Neural progenitor cell (in vitro differentiated cells): ENCODE measurements at regions not wholly inside any gene's neighbourhood (a gene's known extent, or its start where the extent isn't known, plus 50 kb on each side); places are given as distances from the start of the nearest gene placed in this dataset.

ENCODE experiments used
- DNase-seq: peaks from one replicate; pipeline ENCODE4 v3.0.0-alpha.2; 2016; ENCODE audit warnings: low spot score
- H2AFZ ChIP-seq: fragments of 200-600 bp; sonication (generic); replicated peaks from 2 replicates; pipeline ENCODE4 v1.6.1; 2016; ENCODE audit warnings: antibody characterized with exemption
- H3F3A ChIP-seq: fragments of 200-600 bp; sonication (generic); 2 replicates; pipeline ENCODE4 v1.6.1; 2016; ENCODE audit warnings: antibody characterized with exemption, low read depth
- H3K27ac ChIP-seq: fragments of 200-600 bp; sonication (generic); 2 replicates; pipeline ENCODE4 v1.5.1; 2016; ENCODE audit warnings: mild to moderate bottlenecking
- H3K27me3 ChIP-seq: fragments of 200-600 bp; sonication (generic); 2 replicates; pipeline ENCODE4 v1.6.1; 2016; ENCODE audit warnings: mild to moderate bottlenecking, moderate library complexity
- H3K36me3 ChIP-seq: fragments of 200-600 bp; sonication (generic); 2 replicates; pipeline ENCODE4 v1.5.1; 2016
- H3K4me1 ChIP-seq: fragments of 200-600 bp; sonication (generic); 2 replicates; pipeline ENCODE4 v1.6.1; 2016; ENCODE audit warnings: mixed run types
- H3K4me2 ChIP-seq: fragments of 200-600 bp; sonication (generic); 2 replicates; pipeline ENCODE4 v1.6.1; 2016
- H3K4me3 ChIP-seq: fragments of 200-600 bp; sonication (generic); 2 replicates; pipeline ENCODE4 v1.5.1; 2016
- H3K79me2 ChIP-seq: fragments of 200-600 bp; sonication (generic); 2 replicates; pipeline ENCODE4 v1.6.1; 2016; ENCODE audit warnings: low read depth
- H3K9ac ChIP-seq: fragments of 200-600 bp; sonication (generic); 2 replicates; pipeline ENCODE4 v1.6.1; 2016
- H3K9me3 ChIP-seq: fragments of 200-600 bp; sonication (generic); 2 replicates; pipeline ENCODE4 v1.5.1; 2016; ENCODE audit warnings: low read depth
- H4K20me1 ChIP-seq: fragments of 200-600 bp; sonication (generic); 2 replicates; pipeline ENCODE4 v1.6.1; 2016; ENCODE audit warnings: low read depth
- H3K27ac Mint-ChIP-seq: 3 replicates; pipeline ENCODE4 v1.8.0; 2021; ENCODE audit warnings: mixed read lengths
- H3K27me3 Mint-ChIP-seq: 2 replicates; pipeline ENCODE4 v1.8.0; 2022; ENCODE audit warnings: low read depth, mild to moderate bottlenecking, inconsistent platforms, moderate library complexity, mixed read lengths; ENCODE audit not compliant: insufficient read depth
- H3K36me3 Mint-ChIP-seq: 3 replicates; pipeline ENCODE4 v1.8.0; 2021; ENCODE audit warnings: mixed read lengths
- H3K4me1 Mint-ChIP-seq: 3 replicates; pipeline ENCODE4 v1.8.0; 2021; ENCODE audit warnings: mixed read lengths
- H3K4me3 Mint-ChIP-seq: 3 replicates; pipeline ENCODE4 v1.8.0; 2021; ENCODE audit warnings: mild to moderate bottlenecking, moderate library complexity, mixed read lengths
- H3K9me3 Mint-ChIP-seq: 3 replicates; pipeline ENCODE4 v1.8.0; 2020; ENCODE audit warnings: mixed read lengths
- EZH2 ChIP-seq: fragments of 200-600 bp; sonication (generic); IDR thresholded peaks from 2 replicates; pipeline ENCODE4 v1.6.1; 2017; ENCODE audit warnings: antibody characterized with exemption, mild to moderate bottlenecking, moderate library complexity
- EZH2phosphoT487 ChIP-seq: fragments of 200-600 bp; sonication (generic); IDR thresholded peaks from 2 replicates; pipeline ENCODE4 v1.6.1; 2017; ENCODE audit warnings: antibody characterized with exemption
- TF ChIP-seq, protein P1 (sequence below): fragments of 200-600 bp; sonication (generic); IDR thresholded peaks from 2 replicates; pipeline ENCODE4 v1.5.1; 2017; ENCODE audit warnings: antibody characterized with exemption, mild to moderate bottlenecking

DNA sequence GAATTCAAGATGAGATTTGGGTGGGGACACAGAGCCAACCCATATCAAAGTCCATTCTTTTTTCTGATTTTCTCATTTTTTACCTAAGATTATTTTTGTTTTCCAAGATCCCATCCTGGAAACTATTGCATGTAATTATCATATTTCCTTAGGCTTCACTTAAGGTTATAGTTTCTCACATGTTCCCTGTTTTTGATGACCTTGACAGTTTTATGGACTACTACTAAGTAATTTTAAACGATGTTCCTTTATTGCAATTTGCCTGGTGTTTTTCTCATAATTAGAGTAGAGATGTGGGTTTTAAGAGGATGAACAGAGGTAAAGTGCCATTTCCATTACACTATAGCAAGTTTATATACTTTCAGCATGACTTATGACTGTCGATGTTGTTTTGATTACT, 795.1 kb downstream of the FAT4 start:
- H2AFZ ChIP-seq, result no peak overlapping the region
- no peaks in the 10 kb centered on the region for H3K4me1 ChIP-seq
- H3K9ac ChIP-seq, result no peak overlapping the region
- H3K79me2 ChIP-seq, result no peaks in the 10 kb centered on the region
- no peak overlapping the region for H3K4me3 ChIP-seq
- H3F3A ChIP-seq, result no peaks in the 10 kb centered on the region
- H3K36me3 ChIP-seq, result no peaks in the 10 kb centered on the region
- H3K36me3 Mint-ChIP-seq, result no peaks in the 10 kb centered on the region
- H3K4me2 ChIP-seq, result no peak overlapping the region
- H3K27ac Mint-ChIP-seq, result no peak overlapping the region
- H3K27me3 Mint-ChIP-seq, result peaks cover 3% of the 10 kb centered on the region
- no peak for TF ChIP-seq EZH2phosphoT487
- DNase-seq, result no peak
- no peaks in the 10 kb centered on the region for H4K20me1 ChIP-seq
- no peak overlapping the region for H3K27ac ChIP-seq
- H3K4me3 Mint-ChIP-seq, result no peak overlapping the region
- H3K9me3 ChIP-seq, result no peaks in the 10 kb centered on the region
- no peaks in the 10 kb centered on the region for H3K4me1 Mint-ChIP-seq
- H3K9me3 Mint-ChIP-seq, result peaks cover 10% of the 10 kb centered on the region
- H3K27me3 ChIP-seq, result no peaks in the 10 kb centered on the region

DNA sequence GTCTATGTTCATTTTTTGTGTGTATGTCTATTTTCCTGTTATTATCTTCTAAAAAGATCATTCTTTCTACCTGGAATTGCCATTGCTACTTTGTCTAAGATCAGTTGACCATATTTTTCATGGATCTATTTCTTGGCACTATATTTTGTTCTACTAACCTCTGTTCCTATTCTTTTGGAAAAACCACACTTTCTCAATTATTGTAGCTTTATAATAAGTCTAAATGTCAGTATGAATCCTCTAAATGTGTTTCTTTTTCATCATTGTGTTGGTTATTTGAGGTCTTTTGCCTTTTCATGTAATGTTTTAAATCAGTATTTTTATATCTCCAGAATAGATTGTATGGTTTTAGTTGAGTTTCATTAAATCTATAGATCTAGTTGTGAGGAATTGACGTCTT, 798.3 kb downstream of the FAT4 start:
- Histone ChIP-seq H3K4me1 (no peaks in the 10 kb centered on the region), H3K9me3 (no peaks in the 10 kb centered on the region), H4K20me1 (no peaks in the 10 kb centered on the region), H3F3A (no peaks in the 10 kb centered on the region), H3K9ac (no peak overlapping the region), H2AFZ (no peak overlapping the region), H3K36me3 (no peaks in the 10 kb centered on the region), H3K4me2 (no peak overlapping the region), H3K27ac (no peak overlapping the region), H3K4me3 (no peak overlapping the region), H3K79me2 (no peaks in the 10 kb centered on the region), H3K27me3 (no peaks in the 10 kb centered on the region)
- no peak overlapping the region for H3K27ac Mint-ChIP-seq
- TF ChIP-seq, protein P1, sequence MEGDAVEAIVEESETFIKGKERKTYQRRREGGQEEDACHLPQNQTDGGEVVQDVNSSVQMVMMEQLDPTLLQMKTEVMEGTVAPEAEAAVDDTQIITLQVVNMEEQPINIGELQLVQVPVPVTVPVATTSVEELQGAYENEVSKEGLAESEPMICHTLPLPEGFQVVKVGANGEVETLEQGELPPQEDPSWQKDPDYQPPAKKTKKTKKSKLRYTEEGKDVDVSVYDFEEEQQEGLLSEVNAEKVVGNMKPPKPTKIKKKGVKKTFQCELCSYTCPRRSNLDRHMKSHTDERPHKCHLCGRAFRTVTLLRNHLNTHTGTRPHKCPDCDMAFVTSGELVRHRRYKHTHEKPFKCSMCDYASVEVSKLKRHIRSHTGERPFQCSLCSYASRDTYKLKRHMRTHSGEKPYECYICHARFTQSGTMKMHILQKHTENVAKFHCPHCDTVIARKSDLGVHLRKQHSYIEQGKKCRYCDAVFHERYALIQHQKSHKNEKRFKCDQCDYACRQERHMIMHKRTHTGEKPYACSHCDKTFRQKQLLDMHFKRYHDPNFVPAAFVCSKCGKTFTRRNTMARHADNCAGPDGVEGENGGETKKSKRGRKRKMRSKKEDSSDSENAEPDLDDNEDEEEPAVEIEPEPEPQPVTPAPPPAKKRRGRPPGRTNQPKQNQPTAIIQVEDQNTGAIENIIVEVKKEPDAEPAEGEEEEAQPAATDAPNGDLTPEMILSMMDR, result no peak
- TF ChIP-seq EZH2phosphoT487 (no peak), EZH2 (no peak)
- H3K4me3 Mint-ChIP-seq, result no peak overlapping the region
- H3K4me1 Mint-ChIP-seq, result no peaks in the 10 kb centered on the region
- H3K36me3 Mint-ChIP-seq, result no peaks in the 10 kb centered on the region
- H3K9me3 Mint-ChIP-seq, result peaks cover 10% of the 10 kb centered on the region
- DNase-seq, result no peak
- peaks cover 3% of the 10 kb centered on the region for H3K27me3 Mint-ChIP-seq

DNA sequence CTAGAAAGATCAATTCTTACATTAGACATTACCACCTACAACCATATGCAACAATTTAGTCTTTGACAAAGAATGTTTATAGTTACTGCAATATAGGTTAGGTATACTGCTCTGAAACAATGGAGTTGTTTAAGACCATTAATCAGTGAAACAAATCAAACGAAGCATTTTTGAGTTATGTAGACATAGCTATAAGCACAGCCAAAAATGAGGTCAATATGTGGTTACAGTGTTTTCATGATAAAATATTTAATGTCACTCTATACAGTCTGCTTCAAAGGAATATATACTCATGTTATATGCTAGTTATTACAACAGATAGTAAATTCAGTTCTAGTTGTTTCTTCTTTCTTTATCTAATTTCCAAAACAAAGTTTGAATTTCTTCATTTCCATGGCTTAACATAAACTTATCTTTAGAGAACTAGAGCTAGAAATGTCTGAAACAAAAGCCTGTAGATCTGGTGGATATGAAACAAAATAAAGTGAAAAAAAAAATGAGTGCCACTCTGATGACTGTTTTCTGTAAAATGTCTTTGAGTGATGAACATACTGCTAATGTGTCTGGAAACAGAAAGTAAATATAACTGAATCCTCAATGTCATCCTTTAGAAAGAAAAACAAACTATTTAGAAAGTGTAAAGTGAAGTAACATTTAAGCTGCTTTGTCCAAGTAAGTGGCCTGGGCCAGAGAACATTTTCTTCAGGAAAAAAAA, 809.0 kb downstream of the FAT4 start:
- Histone ChIP-seq H2AFZ (no peak overlapping the region), H3K4me3 (no peak overlapping the region), H3K9me3 (no peaks in the 10 kb centered on the region), H3K27me3 (no peaks in the 10 kb centered on the region), H3K9ac (no peak overlapping the region), H3K27ac (no peak overlapping the region), H3K4me1 (no peaks in the 10 kb centered on the region), H3K79me2 (no peaks in the 10 kb centered on the region), H3F3A (no peaks in the 10 kb centered on the region), H4K20me1 (no peaks in the 10 kb centered on the region), H3K36me3 (no peaks in the 10 kb centered on the region), H3K4me2 (no peak overlapping the region)
- TF ChIP-seq EZH2 (no peak), EZH2phosphoT487 (no peak)
- TF ChIP-seq, protein P1, result no peak
- Mint-ChIP-seq H3K27me3 (no peaks in the 10 kb centered on the region), H3K9me3 (no peaks in the 10 kb centered on the region), H3K36me3 (no peaks in the 10 kb centered on the region), H3K27ac (no peak overlapping the region), H3K4me3 (no peak overlapping the region), H3K4me1 (no peaks in the 10 kb centered on the region)
- DNase-seq, result no peak

DNA sequence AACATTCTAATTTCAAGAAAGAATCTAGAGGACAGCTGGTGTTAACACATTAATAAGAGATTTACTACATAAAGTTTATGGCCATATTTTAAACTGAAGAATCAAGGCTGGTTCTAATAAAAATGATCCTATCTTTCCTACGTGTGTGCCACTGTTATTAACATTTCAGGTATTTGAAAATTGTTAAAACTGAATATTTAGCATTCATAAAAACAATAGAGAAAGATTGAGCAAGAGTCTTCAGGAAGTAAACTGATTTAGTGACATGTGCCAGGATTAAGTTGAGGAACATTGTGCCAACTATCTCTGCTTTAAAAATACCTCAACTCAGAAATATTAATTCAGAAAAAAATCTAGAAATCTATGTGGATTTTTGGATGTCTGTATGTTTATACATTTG, 810.1 kb downstream of the FAT4 start:
- no peak for DNase-seq
- Mint-ChIP-seq H3K9me3 (no peaks in the 10 kb centered on the region), H3K36me3 (no peaks in the 10 kb centered on the region), H3K27me3 (no peaks in the 10 kb centered on the region), H3K4me3 (no peak overlapping the region), H3K27ac (no peak overlapping the region), H3K4me1 (no peaks in the 10 kb centered on the region)
- Histone ChIP-seq H3K79me2 (no peaks in the 10 kb centered on the region), H3K27ac (no peak overlapping the region), H3K9ac (no peak overlapping the region), H3K4me1 (no peaks in the 10 kb centered on the region), H3K4me2 (no peak overlapping the region), H4K20me1 (no peaks in the 10 kb centered on the region), H2AFZ (no peak overlapping the region), H3K4me3 (no peak overlapping the region), H3K27me3 (no peaks in the 10 kb centered on the region), H3K36me3 (no peaks in the 10 kb centered on the region), H3F3A (no peaks in the 10 kb centered on the region), H3K9me3 (no peaks in the 10 kb centered on the region)
- TF ChIP-seq EZH2 (no peak), EZH2phosphoT487 (no peak)
- TF ChIP-seq, protein P1, result no peak
